PFSK-1 (cell line): ENCODE measurements at regions not wholly inside any gene's neighbourhood (a gene's known extent, or its start where the extent isn't known, plus 50 kb on each side); places are given as distances from the start of the nearest gene placed in this dataset.

Source experiments
- FOXP2 ChIP-seq: optimal IDR thresholded peaks from 2 replicates; pipeline ENCODE3; 2011; ENCODE audit warnings: borderline replicate concordance, control low read depth, inconsistent platforms; ENCODE audit not compliant: insufficient read depth; ENCODE audit errors: extremely low read length, extremely low read depth
- POLR2AphosphoS5 ChIP-seq: IDR thresholded peaks from 2 replicates; pipeline ENCODE4 v1.6.1; 2012; ENCODE audit warnings: low read depth, mild to moderate bottlenecking, control low read depth, low read length, moderate library complexity
- SIN3A ChIP-seq: IDR thresholded peaks from 2 replicates; pipeline ENCODE4 v1.6.1; 2012; ENCODE audit warnings: mild to moderate bottlenecking, low read length, moderate library complexity, borderline replicate concordance; ENCODE audit not compliant: insufficient read depth
- TAF1 ChIP-seq: IDR thresholded peaks from 2 replicates; pipeline ENCODE4 v1.6.1; 2012; ENCODE audit warnings: low read length, control low read depth, borderline replicate concordance; ENCODE audit not compliant: insufficient read depth
- TF ChIP-seq, protein P1 (sequence below), 2 experiments: IDR thresholded peaks; 2 replicates each; pipeline versions ENCODE4 v1.6.1 to v1.8.0; 2011 to 2012; ENCODE audit warnings: low read depth in 2 of 2, low read length in 2 of 2, control low read depth in 1 of 2, inconsistent platforms in 1 of 2, mild to moderate bottlenecking in 1 of 2, moderate library complexity in 1 of 2; ENCODE audit not compliant: insufficient read depth in 1 of 2

DNA sequence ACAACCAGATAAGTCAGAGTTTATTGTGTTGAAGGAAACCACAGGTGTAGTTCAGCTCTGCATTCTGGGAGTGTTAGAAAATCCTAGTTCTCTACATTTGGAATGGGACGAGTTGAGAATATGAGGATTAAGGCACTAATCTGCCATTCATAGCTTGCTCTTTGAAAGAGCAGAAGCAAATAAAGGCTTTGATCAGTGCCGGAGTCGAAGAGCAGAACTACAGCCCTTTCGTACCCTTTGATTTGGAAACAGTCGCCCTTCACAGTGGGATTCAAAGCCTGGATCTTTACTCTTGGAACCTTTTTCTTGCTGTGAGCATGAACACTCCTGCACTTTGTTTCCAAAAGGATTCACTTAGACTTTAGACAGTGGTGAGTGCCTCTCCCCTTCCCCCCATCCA, 523.9 kb upstream of the POU3F2 start:
- TF ChIP-seq POLR2AphosphoS5 (no peak), SIN3A (no peak), TAF1 (no peak), FOXP2 (no peak)
- TF ChIP-seq, protein P1, sequence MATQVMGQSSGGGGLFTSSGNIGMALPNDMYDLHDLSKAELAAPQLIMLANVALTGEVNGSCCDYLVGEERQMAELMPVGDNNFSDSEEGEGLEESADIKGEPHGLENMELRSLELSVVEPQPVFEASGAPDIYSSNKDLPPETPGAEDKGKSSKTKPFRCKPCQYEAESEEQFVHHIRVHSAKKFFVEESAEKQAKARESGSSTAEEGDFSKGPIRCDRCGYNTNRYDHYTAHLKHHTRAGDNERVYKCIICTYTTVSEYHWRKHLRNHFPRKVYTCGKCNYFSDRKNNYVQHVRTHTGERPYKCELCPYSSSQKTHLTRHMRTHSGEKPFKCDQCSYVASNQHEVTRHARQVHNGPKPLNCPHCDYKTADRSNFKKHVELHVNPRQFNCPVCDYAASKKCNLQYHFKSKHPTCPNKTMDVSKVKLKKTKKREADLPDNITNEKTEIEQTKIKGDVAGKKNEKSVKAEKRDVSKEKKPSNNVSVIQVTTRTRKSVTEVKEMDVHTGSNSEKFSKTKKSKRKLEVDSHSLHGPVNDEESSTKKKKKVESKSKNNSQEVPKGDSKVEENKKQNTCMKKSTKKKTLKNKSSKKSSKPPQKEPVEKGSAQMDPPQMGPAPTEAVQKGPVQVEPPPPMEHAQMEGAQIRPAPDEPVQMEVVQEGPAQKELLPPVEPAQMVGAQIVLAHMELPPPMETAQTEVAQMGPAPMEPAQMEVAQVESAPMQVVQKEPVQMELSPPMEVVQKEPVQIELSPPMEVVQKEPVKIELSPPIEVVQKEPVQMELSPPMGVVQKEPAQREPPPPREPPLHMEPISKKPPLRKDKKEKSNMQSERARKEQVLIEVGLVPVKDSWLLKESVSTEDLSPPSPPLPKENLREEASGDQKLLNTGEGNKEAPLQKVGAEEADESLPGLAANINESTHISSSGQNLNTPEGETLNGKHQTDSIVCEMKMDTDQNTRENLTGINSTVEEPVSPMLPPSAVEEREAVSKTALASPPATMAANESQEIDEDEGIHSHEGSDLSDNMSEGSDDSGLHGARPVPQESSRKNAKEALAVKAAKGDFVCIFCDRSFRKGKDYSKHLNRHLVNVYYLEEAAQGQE (IDR thresholded peaks at IDR 0.05; ENCODE audit: insufficient read depth in 1 of 2, low read depth in 2 of 2, low read length in 2 of 2): no peak

DNA sequence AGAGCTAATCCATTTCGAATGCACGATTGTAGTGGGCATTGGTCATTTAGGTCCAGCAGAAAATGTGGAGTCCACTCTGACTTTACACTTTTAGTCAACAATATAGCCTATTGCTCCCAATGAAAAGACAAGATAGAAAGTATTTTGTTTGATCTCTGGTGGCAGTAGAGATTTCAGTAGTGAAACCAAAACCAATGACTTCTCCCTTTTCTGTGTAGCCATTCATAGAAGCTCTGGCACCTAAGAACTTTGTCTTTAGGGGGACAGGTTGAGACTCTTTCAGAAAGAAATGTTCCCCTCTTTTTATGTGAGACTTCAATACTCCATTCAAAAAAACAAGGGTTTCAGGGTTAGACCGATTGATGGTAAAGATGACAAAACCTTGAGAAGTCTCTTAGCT, 510.8 kb upstream of the POU3F2 start:
- TF ChIP-seq FOXP2: no peak
- TF ChIP-seq TAF1: no peak
- TF ChIP-seq POLR2AphosphoS5: no peak

DNA sequence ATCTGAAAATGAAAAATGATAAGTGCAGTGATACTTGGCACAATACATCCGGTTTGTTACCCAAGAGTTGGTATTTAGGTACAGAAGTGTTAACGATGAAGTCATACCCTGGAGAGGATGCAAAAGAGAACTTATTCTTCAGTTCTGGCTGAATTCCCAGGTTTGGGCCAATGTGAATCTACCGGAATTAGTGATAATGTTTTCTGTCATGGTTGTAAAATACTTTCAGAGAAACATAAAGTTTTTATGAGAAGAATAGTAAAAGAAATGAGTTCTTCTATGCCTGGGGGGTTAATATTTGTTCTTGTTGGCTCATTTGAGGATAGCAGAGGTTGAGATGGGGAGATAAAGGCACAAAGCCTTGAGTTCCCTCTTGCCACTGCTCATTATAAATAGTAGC, 509.9 kb upstream of the POU3F2 start:
- TF ChIP-seq, protein P1 (IDR thresholded peaks at IDR 0.05; ENCODE audit: insufficient read depth in 1 of 2, low read depth in 2 of 2, low read length in 2 of 2): no peak
- no peak for TF ChIP-seq SIN3A
- TF ChIP-seq POLR2AphosphoS5: no peak
- no peak for TF ChIP-seq TAF1
- TF ChIP-seq FOXP2: no peak

DNA sequence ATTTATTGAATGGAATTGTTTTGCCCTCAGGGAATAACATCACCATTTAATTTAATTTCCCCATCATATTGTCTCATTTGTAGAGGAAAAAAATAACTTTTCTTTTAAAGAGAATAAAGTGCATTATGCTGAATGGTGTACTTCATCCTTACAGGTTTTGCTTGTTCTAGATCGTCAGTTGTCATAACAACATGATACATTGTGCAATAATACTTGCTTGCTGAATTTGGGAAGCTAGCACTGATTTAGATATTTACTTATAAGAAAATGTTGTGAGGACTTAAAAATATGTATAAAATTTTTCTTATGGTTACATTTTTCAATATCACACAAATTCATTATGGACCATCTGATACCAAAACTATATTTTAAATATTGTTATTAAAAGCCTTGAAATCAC, 509.0 kb upstream of the POU3F2 start:
- TF ChIP-seq FOXP2: no peak

DNA sequence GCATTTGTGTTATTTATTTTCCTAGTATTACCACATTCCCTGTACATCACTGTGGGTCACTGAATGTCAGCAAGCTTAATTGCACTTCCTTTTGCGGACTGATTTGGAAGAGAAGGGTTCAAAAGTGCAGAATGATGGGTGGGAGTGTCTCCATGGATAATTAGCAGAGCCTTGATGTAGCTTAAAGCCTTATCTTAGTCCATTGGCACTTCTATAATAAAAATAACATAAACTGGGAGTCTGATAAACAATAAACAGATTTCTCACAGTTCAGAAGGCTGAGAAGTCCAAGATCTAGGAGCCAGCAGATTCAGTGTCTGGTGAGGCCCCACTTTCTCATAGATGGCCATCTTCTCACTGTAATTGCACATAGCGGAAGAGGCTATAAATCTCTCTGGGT, 501.1 kb upstream of the POU3F2 start:
- TF ChIP-seq FOXP2 (no peak), POLR2AphosphoS5 (no peak), SIN3A (no peak), TAF1 (no peak)
- TF ChIP-seq, protein P1 (IDR thresholded peaks at IDR 0.05; ENCODE audit: insufficient read depth in 1 of 2, low read depth in 2 of 2, low read length in 2 of 2): no peak

DNA sequence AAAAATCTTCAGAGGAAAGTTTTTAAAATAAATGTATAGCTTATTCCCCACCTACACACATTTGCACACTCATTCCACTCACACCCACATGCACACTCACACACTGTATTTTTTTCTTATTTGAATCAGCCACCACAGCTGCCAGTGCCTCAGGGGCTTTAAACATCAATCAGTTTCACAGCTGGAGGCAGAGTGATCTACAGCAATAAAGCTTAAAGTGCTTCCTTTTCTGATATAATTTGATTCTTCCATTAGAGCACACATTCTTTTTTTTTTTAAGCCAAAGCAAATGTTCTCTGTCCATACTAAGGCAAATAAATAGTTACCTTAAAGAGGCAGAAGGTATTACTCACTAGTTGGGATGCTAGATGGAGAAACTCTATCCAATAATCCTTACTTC, 498.8 kb upstream of the POU3F2 start:
- TF ChIP-seq FOXP2: no peak
- TF ChIP-seq POLR2AphosphoS5: no peak
- no peak for TF ChIP-seq SIN3A
- TF ChIP-seq, protein P1 (IDR thresholded peaks at IDR 0.05; ENCODE audit: insufficient read depth in 1 of 2, low read depth in 2 of 2, low read length in 2 of 2): no peak
- no peak for TF ChIP-seq TAF1
